Colonic mucosa (tissue), 4 donors: ENCODE measurements at regions not wholly inside any gene's neighbourhood (a gene's known extent, or its start where the extent isn't known, plus 50 kb on each side); places are given as distances from the start of the nearest gene placed in this dataset.

Experiments used
- DNase-seq: peaks from one replicate; pipeline ENCODE4 v3.0.0-alpha.2; 2020
- H3K27ac ChIP-seq: fragments of 200-600 bp; one replicate; pipeline ENCODE4 v1.8.0; 2021
- H3K27me3 ChIP-seq: fragments of 200-600 bp; one replicate; pipeline ENCODE4 v1.8.0; 2021
- H3K36me3 ChIP-seq: fragments of 200-600 bp; one replicate; pipeline ENCODE4 v1.8.0; 2021
- H3K4me1 ChIP-seq: fragments of 200-600 bp; one replicate; pipeline ENCODE4 v1.8.0; 2021; ENCODE audit warnings: mild to moderate bottlenecking
- H3K4me3 ChIP-seq: fragments of 200-600 bp; one replicate; pipeline ENCODE4 v1.8.0; 2021
- H3K9ac ChIP-seq, 2 donors: one replicate each; pipeline ENCODE4 v1.7.0; 2013; ENCODE audit warnings: control low read depth in 2 of 2, low read depth in 2 of 2, low read length in 2 of 2
- H3K9me3 ChIP-seq: fragments of 200-600 bp; one replicate; pipeline ENCODE4 v1.8.0; 2021
- intact Hi-C: fragments of 100-400 bp; cut with DNase I; formaldehyde crosslinking; loops from one replicate; pipeline ENCODE4 v1.14.1; 2022
- TF ChIP-seq, protein P1 (sequence below): fragments of 200-600 bp; IDR thresholded peaks from one replicate; pipeline ENCODE4 v1.8.0; 2022; ENCODE audit warnings: antibody characterized with exemption, mild to moderate bottlenecking
- donor health status: healthy.
- donor health status: DM: no; HTN: no; CAD: no.
- donor health status: DM: no; HTN: no; CAD: no.

DNA sequence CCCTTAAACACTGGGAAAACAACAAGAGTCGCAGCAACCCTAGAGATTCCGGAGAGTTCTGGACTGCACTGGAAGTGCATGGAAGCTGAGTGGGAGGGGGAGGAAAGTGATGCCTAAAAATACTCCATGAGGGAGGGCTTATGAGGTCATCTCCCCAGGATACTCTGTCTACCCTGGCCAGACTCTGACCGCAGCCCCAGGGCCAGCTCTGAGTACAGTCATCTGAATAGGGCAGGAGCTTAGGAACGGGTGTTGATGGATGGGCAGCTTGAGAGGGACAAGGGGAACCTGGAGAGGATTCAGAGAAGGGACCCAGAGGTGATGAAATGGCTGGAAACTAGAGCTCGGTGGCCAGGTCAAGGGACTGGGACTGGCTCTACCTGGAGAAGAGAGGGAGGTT is 79.3 kb upstream of the IGFBP5 start:
- intact Hi-C loops, result no loop called here
- no peaks in the 10 kb centered on the region for H3K9me3 ChIP-seq
- no peaks in the 10 kb centered on the region for H3K36me3 ChIP-seq
- no peak overlapping the region for H3K9ac ChIP-seq
- no peak overlapping the region for H3K4me3 ChIP-seq
- H3K27ac ChIP-seq, result peak overlapping the region; percentile 5
- H3K27me3 ChIP-seq, result no peaks in the 10 kb centered on the region
- TF ChIP-seq, protein P1, sequence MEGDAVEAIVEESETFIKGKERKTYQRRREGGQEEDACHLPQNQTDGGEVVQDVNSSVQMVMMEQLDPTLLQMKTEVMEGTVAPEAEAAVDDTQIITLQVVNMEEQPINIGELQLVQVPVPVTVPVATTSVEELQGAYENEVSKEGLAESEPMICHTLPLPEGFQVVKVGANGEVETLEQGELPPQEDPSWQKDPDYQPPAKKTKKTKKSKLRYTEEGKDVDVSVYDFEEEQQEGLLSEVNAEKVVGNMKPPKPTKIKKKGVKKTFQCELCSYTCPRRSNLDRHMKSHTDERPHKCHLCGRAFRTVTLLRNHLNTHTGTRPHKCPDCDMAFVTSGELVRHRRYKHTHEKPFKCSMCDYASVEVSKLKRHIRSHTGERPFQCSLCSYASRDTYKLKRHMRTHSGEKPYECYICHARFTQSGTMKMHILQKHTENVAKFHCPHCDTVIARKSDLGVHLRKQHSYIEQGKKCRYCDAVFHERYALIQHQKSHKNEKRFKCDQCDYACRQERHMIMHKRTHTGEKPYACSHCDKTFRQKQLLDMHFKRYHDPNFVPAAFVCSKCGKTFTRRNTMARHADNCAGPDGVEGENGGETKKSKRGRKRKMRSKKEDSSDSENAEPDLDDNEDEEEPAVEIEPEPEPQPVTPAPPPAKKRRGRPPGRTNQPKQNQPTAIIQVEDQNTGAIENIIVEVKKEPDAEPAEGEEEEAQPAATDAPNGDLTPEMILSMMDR, result no peak
- no peaks in the 10 kb centered on the region for H3K4me1 ChIP-seq
- DNase-seq, result no peak

DNA sequence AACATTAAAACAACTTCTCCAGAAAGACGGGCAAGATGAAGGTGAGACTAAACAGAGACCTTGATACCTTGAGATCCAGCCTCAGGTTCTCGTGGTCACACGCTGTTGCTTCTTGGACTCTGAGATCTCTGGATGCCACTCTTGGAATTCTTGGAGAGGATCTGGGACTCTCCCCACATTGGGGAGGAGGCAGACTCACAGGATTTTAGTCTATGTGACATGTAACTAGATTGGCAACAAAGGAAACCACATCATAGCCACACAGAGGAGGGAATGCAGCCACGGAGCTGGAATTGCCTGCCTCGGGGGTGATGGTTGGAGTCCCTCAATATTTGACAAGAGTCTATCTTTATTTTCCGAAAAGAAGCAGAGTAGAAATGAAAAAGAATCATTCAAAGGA is 78.8 kb upstream of the IGFBP5 start:
- Histone ChIP-seq H3K9ac (no peak overlapping the region), H3K27ac (no peak overlapping the region), H3K9me3 (no peaks in the 10 kb centered on the region), H3K4me1 (no peaks in the 10 kb centered on the region), H3K27me3 (no peaks in the 10 kb centered on the region), H3K36me3 (no peaks in the 10 kb centered on the region), H3K4me3 (no peak overlapping the region)
- TF ChIP-seq, protein P1, result no peak
- intact Hi-C loops, result no loop called here
- no peak for DNase-seq

DNA sequence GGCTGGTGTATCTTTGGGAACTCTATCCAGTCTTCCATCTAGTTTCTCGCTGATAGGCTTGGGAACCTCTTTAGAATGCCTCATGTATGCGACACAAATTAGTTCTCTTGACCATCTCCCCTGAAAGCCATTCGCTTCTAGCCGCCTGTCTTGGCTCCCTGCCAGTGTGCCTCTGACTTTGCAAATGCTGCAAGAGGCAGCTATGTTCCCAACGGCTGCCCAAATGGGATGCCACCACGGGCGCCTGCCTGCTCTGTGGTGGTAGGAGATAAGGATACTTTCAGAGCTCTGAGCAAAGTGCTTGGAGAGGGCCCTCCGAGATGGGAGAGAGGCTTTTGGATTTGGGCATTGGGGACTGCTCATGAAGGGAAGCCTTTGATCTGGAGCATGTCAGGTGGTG is 77.7 kb upstream of the IGFBP5 start:
- no peaks in the 10 kb centered on the region for H3K9me3 ChIP-seq
- no peaks in the 10 kb centered on the region for H3K27me3 ChIP-seq
- DNase-seq, result no peak
- no peaks in the 10 kb centered on the region for H3K36me3 ChIP-seq
- intact Hi-C loops, result no loop called here
- H3K4me3 ChIP-seq, result no peak overlapping the region
- no peaks in the 10 kb centered on the region for H3K4me1 ChIP-seq
- no peak overlapping the region for H3K27ac ChIP-seq
- TF ChIP-seq, protein P1, result no peak
- no peak overlapping the region for H3K9ac ChIP-seq

DNA sequence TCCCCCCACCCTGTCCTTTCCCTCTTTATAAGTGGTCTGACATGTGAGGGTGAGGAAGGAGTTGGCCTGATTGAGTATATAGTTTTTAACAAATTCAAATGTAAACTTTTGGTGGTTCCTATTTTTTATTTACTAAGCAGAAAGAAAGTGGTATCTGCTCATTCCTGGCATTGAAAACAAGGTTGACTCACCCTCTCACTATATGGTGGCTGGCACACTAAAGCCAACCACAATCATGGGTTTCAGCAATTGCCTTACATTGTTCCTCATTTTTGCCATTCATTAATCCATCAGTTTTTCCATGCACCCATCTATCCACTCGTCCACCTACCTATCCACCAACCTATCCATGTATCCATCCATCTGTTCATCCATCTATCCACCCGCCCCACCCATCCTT is 75.4 kb upstream of the IGFBP5 start:
- Histone ChIP-seq H3K27me3 (no peaks in the 10 kb centered on the region), H3K36me3 (no peaks in the 10 kb centered on the region), H3K9me3 (no peaks in the 10 kb centered on the region), H3K4me1 (no peaks in the 10 kb centered on the region), H3K9ac (no peak overlapping the region), H3K4me3 (no peak overlapping the region), H3K27ac (no peak overlapping the region)
- no peak for DNase-seq
- TF ChIP-seq, protein P1, result no peak
- intact Hi-C loops, result no loop called here

DNA sequence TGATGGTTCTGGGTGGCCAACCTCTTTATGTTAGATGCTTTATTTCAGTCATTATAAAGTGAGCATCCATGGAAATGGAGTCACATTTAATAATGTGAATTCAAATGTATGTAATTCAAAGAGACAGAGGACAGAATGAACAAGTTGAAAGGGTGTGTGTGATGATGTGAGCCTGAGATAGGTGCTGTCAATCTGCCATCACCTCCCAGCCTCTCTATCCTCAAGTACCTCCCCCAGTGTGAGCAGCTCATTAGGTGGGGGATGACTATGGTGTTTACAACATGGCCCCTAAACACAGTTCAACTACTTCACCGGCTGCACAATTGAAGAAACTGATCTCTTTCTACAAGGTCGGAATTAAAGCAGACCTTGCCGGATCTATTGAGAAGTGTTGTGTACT is 74.7 kb upstream of the IGFBP5 start:
- DNase-seq, result no peak
- H3K9me3 ChIP-seq, result no peaks in the 10 kb centered on the region
- H3K27me3 ChIP-seq, result no peaks in the 10 kb centered on the region
- no peaks in the 10 kb centered on the region for H3K36me3 ChIP-seq
- no peak overlapping the region for H3K27ac ChIP-seq
- no peaks in the 10 kb centered on the region for H3K4me1 ChIP-seq
- intact Hi-C loops, result no loop called here
- H3K9ac ChIP-seq, result no peak overlapping the region
- TF ChIP-seq, protein P1, result no peak
- no peak overlapping the region for H3K4me3 ChIP-seq

DNA sequence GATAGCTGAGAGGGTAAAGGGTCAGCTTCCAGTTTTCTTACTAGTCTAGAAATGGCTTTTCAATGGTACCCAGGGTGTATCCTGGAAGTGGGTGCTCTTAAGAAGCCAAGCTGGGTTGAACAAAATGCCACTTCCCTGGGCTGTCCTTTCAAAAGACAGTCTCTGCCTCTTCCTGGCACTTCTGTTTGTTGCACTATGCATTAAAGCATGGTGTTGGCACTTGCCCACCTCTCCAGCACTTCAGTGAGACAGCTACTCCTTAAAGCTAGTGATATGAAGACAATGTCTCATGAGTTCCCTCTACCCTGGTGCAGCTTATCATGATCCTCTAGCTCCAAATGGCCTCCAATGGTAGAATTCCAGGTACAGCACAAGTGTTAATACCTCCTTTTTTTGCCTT is 74.3 kb upstream of the IGFBP5 start:
- H3K9ac ChIP-seq, result no peak overlapping the region
- intact Hi-C loops, result no loop called here
- H3K27me3 ChIP-seq, result no peaks in the 10 kb centered on the region
- no peaks in the 10 kb centered on the region for H3K36me3 ChIP-seq
- H3K4me1 ChIP-seq, result no peaks in the 10 kb centered on the region
- TF ChIP-seq, protein P1, result no peak
- H3K9me3 ChIP-seq, result no peaks in the 10 kb centered on the region
- H3K27ac ChIP-seq, result no peak overlapping the region
- H3K4me3 ChIP-seq, result no peak overlapping the region
- DNase-seq, result no peak
